ENCODE measurements at regions not wholly inside any gene's neighbourhood (a gene's known extent, or its start where the extent isn't known, plus 50 kb on each side); places are given as distances from the start of the nearest gene placed in this dataset.

- no peak for ATAC-seq
- no peak for TF ChIP-seq RARB (CRISPR knock-in tag; IDR thresholded peaks at IDR 0.05)
These were observed 273.8 kb downstream of the MSX2 start for GRCh38 chr5:174998131-174998730.

GRCh38 chr5:174997688-174998087, 273.3 kb downstream of the MSX2 start:
- no peak for TF ChIP-seq ZNF565 (CRISPR knock-in tag; conservative IDR thresholded peaks at IDR 0.05; ENCODE audit: low read depth)
- no peak for TF ChIP-seq CSDC2 (CRISPR knock-in tag; IDR thresholded peaks at IDR 0.05)
- no peak for TF ChIP-seq TSHZ2 (CRISPR knock-in tag; IDR thresholded peaks at IDR 0.05)
- TF ChIP-seq PPARA (CRISPR knock-in tag; IDR thresholded peaks at IDR 0.05; ENCODE audit: borderline replicate concordance) = no peak
- TF ChIP-seq ZC3H10 (CRISPR knock-in tag; IDR thresholded peaks at IDR 0.05) = no peak
- TF ChIP-seq ZNF8 (CRISPR knock-in tag; IDR thresholded peaks at IDR 0.05) = no peak
- TF ChIP-seq ZFP3 (CRISPR knock-in tag; IDR thresholded peaks at IDR 0.05) = no peak
- TF ChIP-seq ZFP30 (CRISPR knock-in tag; IDR thresholded peaks at IDR 0.05) = no peak
- no peak for TF ChIP-seq OSR1 (CRISPR knock-in tag; IDR thresholded peaks at IDR 0.05)
- TF ChIP-seq GLIS3 (CRISPR knock-in tag; IDR thresholded peaks at IDR 0.05) = no peak
- no peak for TF ChIP-seq TOX (CRISPR knock-in tag; IDR thresholded peaks at IDR 0.05; ENCODE audit: borderline replicate concordance)
- TF ChIP-seq POU6F1 (CRISPR knock-in tag; IDR thresholded peaks at IDR 0.05; ENCODE audit: borderline replicate concordance, low read depth) = no peak
- TF ChIP-seq PATZ1 (CRISPR knock-in tag; IDR thresholded peaks at IDR 0.05; ENCODE audit: borderline replicate concordance) = no peak
- no peak for TF ChIP-seq CREB5 (CRISPR knock-in tag; IDR thresholded peaks at IDR 0.05; ENCODE audit: low read depth)
- no peak for TF ChIP-seq ESRRG (CRISPR knock-in tag; IDR thresholded peaks at IDR 0.05)
- TF ChIP-seq BACH2 (CRISPR knock-in tag; IDR thresholded peaks at IDR 0.05; ENCODE audit: borderline replicate concordance) = no peak
- ATAC-seq = no peak

- TF ChIP-seq TOX (CRISPR knock-in tag; IDR thresholded peaks at IDR 0.05; ENCODE audit: borderline replicate concordance) (no peak), ARNTL (CRISPR knock-in tag; IDR thresholded peaks at IDR 0.05; ENCODE audit: borderline replicate concordance, low read depth) (no peak), POU6F1 (CRISPR knock-in tag; IDR thresholded peaks at IDR 0.05; ENCODE audit: borderline replicate concordance, low read depth) (no peak), TSHZ2 (CRISPR knock-in tag; IDR thresholded peaks at IDR 0.05) (no peak)
- no peak for ATAC-seq
These were observed 272.6 kb downstream of the MSX2 start for GRCh38 chr5:174996941-174997340.
